LHCN-M2 (cell line): ENCODE measurements at regions not wholly inside any gene's neighbourhood (a gene's known extent, or its start where the extent isn't known, plus 50 kb on each side); places are given as distances from the start of the nearest gene placed in this dataset.

Experiments
- DNase-seq: peaks from one replicate; pipeline ENCODE4 v3.0.0-alpha.2; 2012; ENCODE audit warnings: low read depth

- no peak for DNase-seq
Observed at GRCh38 chr6:2465336-2465735, 219.9 kb upstream of the GMDS start.

GRCh38 chr6:2464641-2465040 is 219.2 kb upstream of the GMDS start:
- DNase-seq, result no peak

DNA sequence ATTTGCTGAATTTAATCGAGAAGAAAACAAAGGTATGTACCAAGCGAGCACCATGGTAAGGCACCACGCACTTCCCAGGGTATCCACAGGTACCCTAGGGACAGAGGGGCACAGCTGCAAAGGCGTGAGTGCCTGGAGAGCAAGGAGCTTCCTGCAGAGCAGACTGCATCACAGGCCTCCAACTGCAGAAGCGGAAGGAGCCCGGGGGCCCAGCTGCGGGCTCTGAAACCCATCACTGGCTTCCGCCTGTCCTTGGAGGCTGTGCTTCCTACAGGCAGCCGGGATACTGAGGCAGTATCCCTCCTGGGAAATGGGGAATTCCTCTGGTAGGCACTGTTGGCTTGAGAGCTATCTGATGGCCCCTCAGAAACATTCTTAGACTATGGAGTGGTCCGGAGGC is 217.4 kb upstream of the GMDS start:
- DNase-seq, result no peak

DNA sequence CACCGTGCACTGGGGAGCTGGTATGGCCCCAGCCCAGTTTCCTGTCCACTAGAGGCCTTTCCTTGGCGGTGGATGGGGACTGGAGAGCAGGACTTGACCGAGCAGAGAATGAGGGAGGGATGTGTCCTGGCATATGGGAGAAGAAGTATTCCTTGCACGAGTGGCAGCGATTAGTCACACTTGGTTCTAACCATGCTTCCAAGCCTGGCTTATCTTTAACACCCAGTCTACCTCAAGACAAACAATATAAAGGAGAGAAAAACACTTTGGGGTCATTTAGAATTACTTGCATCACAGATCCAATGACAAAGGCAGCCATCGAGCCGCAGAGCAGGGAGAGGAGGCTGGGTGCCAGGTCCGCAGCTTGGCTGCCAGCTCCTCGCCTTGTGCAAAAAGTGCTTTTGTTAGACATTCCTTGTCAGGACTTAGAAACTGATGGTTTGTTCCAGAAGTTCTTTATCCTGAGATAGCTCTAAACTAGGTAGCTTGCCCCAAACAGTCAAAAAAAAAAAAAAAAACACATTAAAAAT is 214.9 kb upstream of the GMDS start:
- DNase-seq, result no peak

GRCh38 chr6:2454180-2454579 is 208.8 kb upstream of the GMDS start:
- DNase-seq, result no peak

- DNase-seq, result peak; percentile 59
Observed at GRCh38 chr6:2450546-2450945, 205.1 kb upstream of the GMDS start.

DNA sequence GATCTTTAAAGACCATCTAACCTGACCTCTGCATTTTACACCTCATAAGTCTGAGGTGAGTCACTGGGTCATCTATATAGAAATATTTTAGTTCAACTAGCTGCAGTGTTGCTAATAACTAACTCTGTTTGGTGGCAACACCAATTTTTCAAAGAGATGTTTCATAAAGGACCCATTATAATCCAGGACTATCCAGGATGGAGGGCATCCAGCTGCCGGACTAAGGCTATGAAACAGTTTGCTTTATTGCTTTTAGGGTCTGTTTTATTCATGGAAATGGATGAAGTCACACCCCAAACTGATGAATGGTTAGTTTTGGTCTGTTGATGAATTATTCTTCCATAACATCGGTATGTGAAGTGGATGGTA is 204.2 kb upstream of the GMDS start:
- DNase-seq, result no peak

DNA sequence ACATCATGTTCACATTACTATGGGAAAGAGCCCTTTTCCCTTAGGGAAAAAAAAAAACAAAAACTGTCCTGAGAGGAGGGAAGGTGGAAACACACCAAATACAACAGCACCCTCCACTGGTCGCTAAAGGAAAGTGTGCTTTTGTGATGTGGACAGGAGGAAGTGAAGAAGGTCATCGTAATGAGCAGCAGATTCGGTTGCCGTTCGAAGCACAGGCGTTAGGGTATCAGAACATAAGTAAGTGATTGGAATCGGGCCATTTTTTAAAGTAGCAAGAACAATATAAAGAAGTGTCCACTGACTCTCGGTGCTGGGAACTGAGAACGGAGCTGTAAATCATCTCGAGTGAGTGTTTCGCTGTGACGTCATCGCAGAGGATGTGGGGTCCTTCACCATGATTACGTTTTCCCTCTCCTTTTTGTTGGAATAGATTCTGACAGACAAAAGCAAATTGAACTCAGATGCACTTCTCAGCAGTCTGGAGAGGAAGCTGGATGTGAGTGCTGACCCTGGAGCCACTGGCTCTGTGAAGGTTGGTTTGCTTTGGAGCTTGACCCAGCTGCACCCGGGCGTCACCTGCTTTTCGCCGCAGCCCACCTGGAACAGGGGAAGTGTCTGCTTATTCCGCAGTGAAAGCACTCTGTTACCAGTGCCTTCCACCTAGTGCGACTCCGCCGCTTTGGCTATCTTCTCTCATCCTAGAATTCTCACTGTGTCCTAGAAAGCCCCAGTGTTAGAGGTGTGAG is 203.6 kb upstream of the GMDS start:
- DNase-seq, result peak; percentile 72

DNA sequence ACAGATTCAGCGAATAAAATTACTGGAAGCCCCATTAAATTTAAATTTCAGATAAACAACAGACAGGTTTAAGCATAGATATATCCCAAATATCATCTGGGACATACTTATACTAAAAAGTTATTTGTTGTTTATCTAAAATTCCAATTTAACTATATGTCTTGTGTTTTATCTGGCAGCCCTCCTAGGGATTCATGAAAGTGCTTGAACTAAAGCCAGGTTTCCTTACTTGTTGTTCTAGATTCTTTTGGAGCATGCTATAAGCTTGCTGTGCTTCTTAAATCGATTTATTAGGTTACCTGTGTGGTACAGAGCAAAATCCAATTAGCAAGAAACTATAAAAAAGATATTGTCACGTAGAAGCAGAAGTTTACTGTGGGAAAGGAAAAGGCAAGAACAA is 202.5 kb upstream of the GMDS start:
- DNase-seq, result no peak

DNA sequence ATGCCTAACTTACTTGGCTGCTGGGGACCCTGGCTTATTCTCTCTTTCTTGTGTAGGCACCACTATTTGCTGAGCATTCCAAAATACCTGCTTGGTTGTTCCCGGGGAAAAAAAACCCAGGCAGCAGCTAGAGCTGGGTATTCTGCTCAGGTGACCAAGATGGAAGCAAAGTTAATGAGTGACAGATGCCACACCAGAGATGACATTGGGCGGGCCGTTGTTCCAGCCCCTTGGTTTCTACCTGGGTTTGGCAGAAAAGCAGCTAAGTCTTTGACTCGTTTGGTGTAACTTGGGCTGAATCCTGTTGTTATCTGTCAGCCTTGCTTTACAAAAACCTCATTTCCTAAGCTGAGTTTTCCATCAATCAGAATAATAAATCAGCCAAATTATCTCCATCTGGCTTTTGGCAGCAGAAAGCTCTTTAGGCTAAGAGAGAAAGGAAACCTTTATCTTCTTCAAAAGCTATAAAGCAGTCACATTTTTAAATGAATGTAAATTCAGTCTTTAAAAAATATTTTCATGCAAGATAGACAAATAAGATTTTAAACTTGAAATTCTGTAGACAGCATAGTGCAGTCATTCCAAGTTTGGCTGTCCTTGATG is 202.0 kb upstream of the GMDS start:
- DNase-seq, result no peak

DNA sequence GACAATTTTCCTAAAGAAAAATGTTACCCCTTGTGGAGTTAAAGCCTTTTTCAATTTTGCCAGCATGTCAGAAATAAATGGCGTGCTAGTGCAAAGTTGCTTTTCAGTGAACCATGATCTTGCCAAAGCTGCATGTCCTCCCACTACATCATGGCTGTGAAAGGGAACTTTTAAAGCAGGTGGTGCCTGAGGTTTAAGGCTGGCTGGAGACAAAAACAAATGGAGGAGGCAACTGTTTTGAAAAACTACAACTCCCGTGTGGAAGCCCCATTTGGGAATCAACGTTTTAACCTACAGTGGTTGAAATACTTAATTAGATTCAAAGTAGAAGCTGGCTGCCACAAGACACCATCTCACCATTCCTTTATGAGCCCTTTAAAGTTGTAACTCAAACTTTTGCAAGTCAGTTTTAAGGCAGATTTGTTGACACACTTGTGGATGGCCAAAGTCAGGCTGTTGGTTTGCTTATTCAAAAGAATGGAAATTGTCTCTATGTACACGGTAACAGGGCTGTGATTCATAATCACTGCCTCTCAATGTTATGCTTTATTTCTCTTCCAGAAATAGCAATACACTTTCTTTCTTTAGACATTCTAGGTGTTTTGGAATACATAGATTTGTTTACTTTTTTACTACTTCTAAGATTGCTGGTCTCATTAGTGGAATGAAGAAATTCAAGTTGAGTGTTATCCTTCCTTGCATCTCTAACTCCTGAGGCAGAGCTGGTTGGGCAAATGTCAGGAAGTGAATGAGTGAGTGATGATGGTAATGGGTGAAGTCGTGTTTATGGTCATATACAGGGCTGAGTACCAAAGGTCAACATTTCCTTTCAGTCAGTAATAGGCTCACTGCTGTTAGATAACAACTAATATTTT is 196.4 kb upstream of the GMDS start:
- no peak for DNase-seq

GRCh38 chr6:2440516-2440915 is 195.1 kb upstream of the GMDS start:
- no peak for DNase-seq

DNA sequence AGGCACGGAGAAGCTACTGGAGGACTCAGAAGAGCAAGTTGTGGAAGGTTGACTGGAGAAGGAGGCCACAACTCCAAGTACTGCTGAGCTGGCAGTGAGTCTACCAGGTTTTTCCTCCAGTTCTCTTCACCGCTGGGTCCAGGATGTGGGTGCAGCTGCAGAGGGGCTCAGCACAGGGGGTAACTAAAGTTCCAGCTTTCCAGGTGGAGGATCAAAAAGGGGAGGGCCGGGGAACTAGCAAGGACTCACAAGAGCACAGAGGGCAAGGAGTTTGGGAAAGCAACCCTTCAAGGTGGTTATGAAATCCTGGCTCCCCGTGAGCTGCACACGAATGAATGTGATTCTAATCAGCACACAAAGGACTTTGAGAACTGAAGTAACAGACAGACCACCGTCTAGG is 194.2 kb upstream of the GMDS start:
- DNase-seq, result no peak

DNA sequence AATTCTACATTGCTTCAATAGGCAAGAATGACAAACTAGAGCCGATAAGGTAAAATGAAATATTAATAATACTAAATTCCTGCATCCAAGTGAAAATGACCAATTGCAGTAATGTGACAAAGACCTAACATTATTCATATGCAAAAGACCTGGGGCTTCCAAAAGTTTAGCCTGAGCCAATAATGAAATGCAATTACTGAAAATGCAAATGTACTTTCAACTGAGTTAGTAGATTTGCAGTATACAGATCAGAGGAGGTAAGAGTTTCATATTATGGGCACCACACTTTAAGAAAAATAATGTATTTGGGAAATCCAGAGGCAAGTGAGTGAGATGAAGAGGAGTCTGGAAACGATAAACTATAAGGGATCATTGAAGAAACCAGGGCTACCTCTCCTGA is 193.7 kb upstream of the GMDS start:
- DNase-seq, result no peak

- DNase-seq, result no peak
Observed at GRCh38 chr6:2436410-2437154, 191.2 kb upstream of the GMDS start.

DNA sequence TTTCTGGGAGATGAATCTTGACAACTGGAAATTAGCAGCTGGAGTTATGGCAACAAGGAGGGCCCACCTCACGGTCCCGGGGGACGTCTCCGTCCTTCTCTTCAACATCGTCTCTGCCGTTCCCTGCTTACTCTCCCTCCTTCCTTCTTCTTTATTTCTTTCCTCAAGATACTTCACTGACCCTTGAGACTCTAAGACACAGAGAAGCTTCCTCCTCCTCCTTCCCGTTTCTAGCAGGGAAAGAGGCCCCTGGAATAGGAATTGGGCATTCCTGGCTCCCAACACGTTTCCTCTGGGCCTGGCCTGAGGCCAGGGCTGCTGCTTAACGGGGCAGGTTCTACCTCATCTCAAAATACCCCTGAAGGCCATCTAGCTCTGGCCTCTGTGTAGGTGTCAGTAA is 189.9 kb upstream of the GMDS start:
- DNase-seq, result no peak

DNA sequence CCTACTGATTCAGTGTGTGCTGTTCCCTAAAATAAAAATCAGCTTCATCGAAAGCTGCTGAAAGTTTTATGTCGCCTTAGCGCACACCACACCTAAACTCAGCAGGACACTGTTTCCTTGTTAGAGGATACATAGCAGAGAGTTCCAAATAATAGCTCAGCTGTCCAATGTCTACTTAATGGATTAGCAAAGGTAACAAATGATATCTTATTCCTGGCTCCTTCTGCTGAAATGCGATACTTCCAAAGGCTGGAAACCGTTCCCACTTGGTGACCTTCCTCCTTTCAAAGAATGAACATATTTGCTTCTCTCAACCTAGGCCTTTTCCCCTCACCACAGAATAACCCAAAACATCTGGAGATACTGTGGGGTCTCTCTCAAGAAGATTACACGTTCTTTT is 189.5 kb upstream of the GMDS start:
- DNase-seq, result no peak

- no peak for DNase-seq
Observed at GRCh38 chr6:2434116-2434515, 188.7 kb upstream of the GMDS start.

- no peak for DNase-seq
Observed at GRCh38 chr6:2433711-2434110, 188.3 kb upstream of the GMDS start.

DNA sequence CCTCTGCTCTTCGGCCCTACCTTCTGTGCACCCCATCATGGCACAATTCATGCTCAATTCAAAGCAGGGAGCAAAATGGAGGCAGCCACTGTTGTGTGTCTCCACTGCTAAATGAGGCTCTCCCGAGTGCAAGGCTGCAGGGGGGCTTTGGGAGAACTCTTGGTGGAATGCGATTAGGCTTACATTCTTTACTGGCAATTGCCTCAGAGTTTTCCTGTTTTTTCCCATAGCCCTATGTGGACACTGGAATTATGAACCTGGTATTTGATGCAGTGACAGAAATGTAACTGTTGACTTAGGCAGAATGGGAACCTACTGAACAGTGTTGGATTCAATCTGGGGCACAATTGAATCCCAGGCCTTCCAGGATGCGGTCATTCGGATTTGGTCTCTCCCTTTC is 187.9 kb upstream of the GMDS start:
- no peak for DNase-seq

DNA sequence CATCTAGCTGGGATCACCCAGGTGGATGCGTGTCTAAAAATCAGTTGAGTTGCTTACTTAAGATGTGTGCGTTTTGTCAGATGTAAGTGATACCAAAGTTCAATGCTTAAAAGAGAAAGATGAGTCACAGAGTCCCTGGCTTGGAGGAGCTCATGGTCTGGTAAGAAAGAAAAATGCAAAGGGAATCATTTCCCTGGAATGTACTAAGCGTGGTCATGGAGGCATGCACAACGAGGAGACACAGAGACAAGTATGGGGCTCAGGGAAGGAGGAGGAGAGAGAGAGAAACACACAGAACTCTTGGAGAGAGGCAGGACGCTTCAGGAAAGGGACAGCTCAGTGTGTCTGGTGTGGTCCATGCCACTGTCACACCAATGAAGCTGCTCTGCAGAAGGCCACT is 186.9 kb upstream of the GMDS start:
- peak; percentile 86 for DNase-seq

- DNase-seq, result no peak
Observed at GRCh38 chr6:2430612-2431011, 185.2 kb upstream of the GMDS start.
